H9 (cell line): ENCODE measurements at regions not wholly inside any gene's neighbourhood (a gene's known extent, or its start where the extent isn't known, plus 50 kb on each side); places are given as distances from the start of the nearest gene placed in this dataset.

ENCODE experiments used
- DNase-seq: peaks from one replicate; pipeline ENCODE4 v3.0.0-alpha.2; 2017
- H2AFZ ChIP-seq: one replicate; pipeline ENCODE4 v1.6.1; 2013; ENCODE audit warnings: mild to moderate bottlenecking, low read length, control low read depth, moderate library complexity
- H2AK5ac ChIP-seq: 2 replicates; pipeline ENCODE4 v1.6.1; 2013; ENCODE audit warnings: low read length, control low read depth, mixed read lengths; ENCODE audit not compliant: insufficient read length
- H2BK120ac ChIP-seq: one replicate; pipeline ENCODE4 v1.6.1; 2013; ENCODE audit warnings: low read depth, mild to moderate bottlenecking, low read length, control low read depth, inconsistent platforms; ENCODE audit not compliant: poor library complexity, severe bottlenecking
- H2BK12ac ChIP-seq: 2 replicates; pipeline ENCODE4 v1.6.1; 2013; ENCODE audit warnings: low read length, control low read depth, mixed read lengths, low read depth; ENCODE audit not compliant: insufficient read length
- H2BK15ac ChIP-seq: 2 replicates; pipeline ENCODE4 v1.6.1; 2013; ENCODE audit warnings: low read depth, low read length, control low read depth
- H2BK20ac ChIP-seq: one replicate; pipeline ENCODE4 v1.6.1; 2013; ENCODE audit warnings: low read depth, mild to moderate bottlenecking, low read length, control low read depth, inconsistent platforms; ENCODE audit not compliant: poor library complexity, severe bottlenecking
- H2BK5ac ChIP-seq: 2 replicates; pipeline ENCODE4 v1.6.1; 2013; ENCODE audit warnings: low read length, control low read depth, mixed read lengths; ENCODE audit not compliant: insufficient read length
- H3K14ac ChIP-seq: 2 replicates; pipeline ENCODE4 v1.6.1; 2013; ENCODE audit warnings: low read length, control low read depth; ENCODE audit not compliant: insufficient read depth
- H3K18ac ChIP-seq: 2 replicates; pipeline ENCODE4 v1.6.1; 2013; ENCODE audit warnings: low read depth, mild to moderate bottlenecking, mixed read lengths, low read length, control low read depth; ENCODE audit not compliant: insufficient read length
- H3K23ac ChIP-seq: 2 replicates; pipeline ENCODE4 v1.6.1; 2013; ENCODE audit warnings: low read length, control low read depth, mixed read lengths, low read depth; ENCODE audit not compliant: insufficient read length
- H3K23me2 ChIP-seq: 2 replicates; pipeline ENCODE4 v1.6.1; 2013; ENCODE audit warnings: low read depth, mild to moderate bottlenecking, mixed read lengths, low read length, control low read depth; ENCODE audit not compliant: insufficient read length, poor library complexity, severe bottlenecking
- H3K27ac ChIP-seq: 2 replicates; pipeline ENCODE4 v1.5.1; 2013; ENCODE audit warnings: low read length, control low read depth, mixed read lengths, low read depth; ENCODE audit not compliant: insufficient read length
- H3K27me3 ChIP-seq: 2 replicates; pipeline ENCODE4 v1.6.1; 2013; ENCODE audit warnings: low read length, control low read depth, inconsistent platforms; ENCODE audit not compliant: insufficient read depth
- H3K4ac ChIP-seq: 2 replicates; pipeline ENCODE4 v1.6.1; 2013; ENCODE audit warnings: low read depth, mild to moderate bottlenecking, control low read depth, inconsistent platforms, low read length, moderate library complexity
- H3K4me1 ChIP-seq: 2 replicates; pipeline ENCODE4 v1.6.1; 2013; ENCODE audit warnings: low read length, control low read depth, inconsistent platforms; ENCODE audit not compliant: insufficient read depth
- H3K4me2 ChIP-seq: 2 replicates; pipeline ENCODE4 v1.6.1; 2013; ENCODE audit warnings: low read length, control low read depth, mixed read lengths; ENCODE audit not compliant: insufficient read length, insufficient read depth
- H3K56ac ChIP-seq: 2 replicates; pipeline ENCODE4 v1.6.1; 2013; ENCODE audit warnings: low read depth, mild to moderate bottlenecking, mixed read lengths, low read length, control low read depth; ENCODE audit not compliant: insufficient read length
- H3K79me1 ChIP-seq: 2 replicates; pipeline ENCODE4 v1.6.1; 2013; ENCODE audit warnings: low read depth, mild to moderate bottlenecking, moderate library complexity, low read length, control low read depth, inconsistent platforms; ENCODE audit not compliant: insufficient read depth, poor library complexity, severe bottlenecking
- H3K79me2 ChIP-seq: 2 replicates; pipeline ENCODE4 v1.6.1; 2013; ENCODE audit warnings: low read length, control low read depth, inconsistent platforms; ENCODE audit not compliant: insufficient read depth
- H3K9ac ChIP-seq: 2 replicates; pipeline ENCODE4 v1.6.1; 2013; ENCODE audit warnings: low read length, control low read depth, mixed read lengths; ENCODE audit not compliant: insufficient read length; ENCODE audit errors: extremely low read depth
- H3K9me3 ChIP-seq: one replicate; pipeline ENCODE4 v1.6.1; 2013; ENCODE audit warnings: low read depth, low read length, inconsistent platforms; ENCODE audit not compliant: control insufficient read depth
- H3T11ph ChIP-seq: one replicate; pipeline ENCODE4 v1.6.1; 2013; ENCODE audit warnings: mild to moderate bottlenecking, low read length, control low read depth, inconsistent platforms
- H4K20me1 ChIP-seq: one replicate; pipeline ENCODE4 v1.6.1; 2013; ENCODE audit not compliant: control insufficient read depth, insufficient read length, insufficient read depth
- H4K5ac ChIP-seq: 2 replicates; pipeline ENCODE4 v1.6.1; 2013; ENCODE audit warnings: low read depth, mild to moderate bottlenecking, mixed read lengths, low read length, control low read depth; ENCODE audit not compliant: insufficient read length
- H4K8ac ChIP-seq: replicated peaks from 2 replicates; pipeline ENCODE4 v1.6.1; 2013; ENCODE audit warnings: low read length, control low read depth, mixed read lengths, low read depth; ENCODE audit not compliant: insufficient read length
- H4K91ac ChIP-seq: 2 replicates; pipeline ENCODE4 v1.6.1; 2013; ENCODE audit warnings: low read depth, mild to moderate bottlenecking, moderate library complexity, mixed read lengths, low read length, control low read depth; ENCODE audit not compliant: insufficient read length
- H3K27ac Mint-ChIP-seq, 3 experiments: 2 replicates in 2 of 3; 3 replicates in 1 of 3; pipeline ENCODE4 v1.8.0; 2020 to 2021; ENCODE audit warnings: mixed read lengths in 3 of 3, mild to moderate bottlenecking in 1 of 3, moderate library complexity in 1 of 3
- H3K27me3 Mint-ChIP-seq: 2 replicates; pipeline ENCODE4 v1.8.0; 2021; ENCODE audit warnings: low read depth, mild to moderate bottlenecking, moderate library complexity, mixed read lengths
- H3K36me3 Mint-ChIP-seq, 3 experiments: 2 replicates in 2 of 3; 3 replicates in 1 of 3; pipeline ENCODE4 v1.8.0; 2020 to 2021; ENCODE audit warnings: low read depth in 3 of 3, mixed read lengths in 3 of 3; ENCODE audit not compliant: insufficient read depth in 1 of 3
- H3K4me1 Mint-ChIP-seq, 2 experiments: 2 replicates each; pipeline ENCODE4 v1.8.0; 2020; ENCODE audit warnings: mixed read lengths in 2 of 2
- H3K4me3 Mint-ChIP-seq, 2 experiments: 2 replicates in 1 of 2; 3 replicates in 1 of 2; pipeline ENCODE4 v1.8.0; 2020 to 2021; ENCODE audit warnings: mild to moderate bottlenecking in 2 of 2, mixed read lengths in 2 of 2, moderate library complexity in 1 of 2
- H3K9me3 Mint-ChIP-seq, 2 experiments: 2 replicates in 1 of 2; 3 replicates in 1 of 2; pipeline ENCODE4 v1.8.0; 2020; ENCODE audit warnings: mild to moderate bottlenecking in 2 of 2, mixed read lengths in 2 of 2, moderate library complexity in 1 of 2
- CTCF ChIP-seq: fragments of 200-600 bp; sonication (generic); conservative IDR thresholded peaks from 3 replicates; pipeline ENCODE4 v1.8.0; 2021; ENCODE audit warnings: antibody characterized with exemption, mild to moderate bottlenecking

- peaks cover 3 to 4% of the 10 kb centered on the region in 2 experiments; a peak in 1 of 5 replicates for H3K9me3 Mint-ChIP-seq
- H4K91ac ChIP-seq: no peak overlapping the region
- no peak overlapping the region for H4K8ac ChIP-seq
- H2BK5ac ChIP-seq: no peak overlapping the region
- H3K9ac ChIP-seq: no peak overlapping the region
- H4K5ac ChIP-seq: no peak overlapping the region
- no peak overlapping the region for H3K23ac ChIP-seq
- no peaks in the 10 kb centered on the region for H3K79me2 ChIP-seq
- no peak overlapping the region for H2AK5ac ChIP-seq
- H2AFZ ChIP-seq: no peak overlapping the region
- no peak overlapping the region for H2BK20ac ChIP-seq
- H2BK120ac ChIP-seq: no peak overlapping the region
- H4K20me1 ChIP-seq: no peaks in the 10 kb centered on the region
- no peak overlapping the region for H3K4ac ChIP-seq
- H2BK15ac ChIP-seq: no peak overlapping the region
- no peaks in the 10 kb centered on the region for H3K4me1 ChIP-seq
- H3K4me3 Mint-ChIP-seq: no peak overlapping the region
- no peak for DNase-seq
- no peaks in the 10 kb centered on the region for H3K36me3 Mint-ChIP-seq
- H3T11ph ChIP-seq: no peak overlapping the region
- no peak overlapping the region for H2BK12ac ChIP-seq
- H3K23me2 ChIP-seq: no peaks in the 10 kb centered on the region
- no peaks in the 10 kb centered on the region for H3K9me3 ChIP-seq
- no peaks in the 10 kb centered on the region for H3K27me3 ChIP-seq
- no peaks in the 10 kb centered on the region for H3K79me1 ChIP-seq
- no peak overlapping the region for H3K27ac ChIP-seq
- H3K4me2 ChIP-seq: no peak overlapping the region
- H3K14ac ChIP-seq: no peak overlapping the region
- H3K27ac Mint-ChIP-seq: no peak overlapping the region
- no peaks in the 10 kb centered on the region for H3K27me3 Mint-ChIP-seq
- no peak overlapping the region for H3K18ac ChIP-seq
- H3K56ac ChIP-seq: no peak overlapping the region
- peaks cover 7% of the 10 kb centered on the region in 2 experiments for H3K4me1 Mint-ChIP-seq
- TF ChIP-seq CTCF: no peak
These were observed 1068.0 kb upstream of the EPHA7 start for GRCh38 chr6:94487371-94487770.
